HG03039 (cell line): ENCODE measurements at regions not wholly inside any gene's neighbourhood (a gene's known extent, or its start where the extent isn't known, plus 50 kb on each side); places are given as distances from the start of the nearest gene placed in this dataset.

Source experiments
- ATAC-seq: cut with Tn5 transposase; IDR thresholded peaks from one replicate; pipeline ENCODE4 v1.9.1; 2021; ENCODE audit warnings: mild to moderate bottlenecking, moderate library complexity; ENCODE audit not compliant: unreplicated experiment

DNA sequence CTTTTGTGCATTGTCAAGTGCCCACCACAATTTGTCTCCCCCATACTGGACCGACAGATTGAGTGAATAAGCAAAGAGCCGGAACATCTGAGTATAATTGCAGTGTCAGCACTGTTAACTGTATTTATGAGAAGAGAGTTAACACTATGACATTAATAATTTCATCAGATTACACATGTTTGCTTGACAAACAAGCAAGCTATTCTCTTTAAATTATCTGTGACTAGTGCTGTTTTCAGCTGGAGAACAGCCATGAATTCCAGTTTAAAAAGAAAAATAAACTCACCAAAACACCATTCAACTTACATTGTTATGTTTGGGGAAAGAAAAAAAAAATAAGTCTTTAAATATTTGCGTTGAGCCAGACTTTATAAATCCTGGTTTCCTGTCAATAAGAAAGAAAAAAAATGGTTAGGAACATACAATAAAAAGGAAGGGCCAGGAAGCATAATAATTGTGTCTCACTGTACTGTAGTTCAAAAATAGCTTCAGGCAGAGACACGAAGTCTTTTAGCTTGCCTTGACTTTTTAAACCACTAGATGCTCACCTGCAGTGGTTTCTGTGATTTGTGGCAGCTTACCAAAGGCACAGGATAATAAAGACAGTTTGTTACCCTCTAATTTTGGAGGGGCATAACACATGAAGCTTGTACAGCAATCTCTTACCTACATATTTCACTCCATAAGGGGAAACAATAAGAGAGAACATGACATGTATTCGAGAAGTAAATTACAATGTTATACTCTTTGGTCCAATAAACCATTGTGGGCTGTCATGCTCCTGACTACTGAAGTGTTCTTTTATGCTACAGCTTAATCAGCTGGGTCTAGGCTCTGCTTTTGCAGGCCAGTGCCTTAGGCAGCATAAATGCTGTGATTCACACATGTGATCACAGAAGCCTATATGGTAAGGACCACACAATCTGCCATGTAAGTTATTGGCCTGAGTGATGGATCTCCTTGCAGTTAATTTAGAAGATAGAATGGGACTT, 302.0 kb upstream of the ADGRL2 start:
- no peak for ATAC-seq

DNA sequence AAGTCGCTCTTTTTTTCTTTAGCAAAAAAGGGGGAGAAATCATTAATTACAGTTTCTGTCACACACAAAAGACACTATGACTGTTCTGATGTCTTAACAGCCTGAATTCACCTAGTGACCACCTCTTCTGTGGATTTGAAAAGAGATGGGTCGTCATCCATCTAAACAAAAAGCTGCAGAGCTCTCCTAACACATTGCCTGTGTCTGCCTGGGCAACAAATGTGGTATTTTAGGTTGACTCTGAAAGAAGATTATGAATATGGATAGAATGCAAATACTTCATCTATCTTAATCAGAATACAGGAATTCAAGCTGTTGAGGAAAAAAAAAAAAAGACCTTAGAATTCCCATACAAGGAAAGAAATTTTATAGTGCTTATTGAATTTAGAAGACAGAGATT, 304.4 kb upstream of the ADGRL2 start:
- ATAC-seq, result no peak

GRCh38 chr1:81493102-81493869, 307.4 kb upstream of the ADGRL2 start:
- no peak for ATAC-seq

GRCh38 chr1:81492628-81493027, 308.1 kb upstream of the ADGRL2 start:
- no peak for ATAC-seq

- ATAC-seq, result no peak
Observed at GRCh38 chr1:81490614-81491013, 310.1 kb upstream of the ADGRL2 start.

DNA sequence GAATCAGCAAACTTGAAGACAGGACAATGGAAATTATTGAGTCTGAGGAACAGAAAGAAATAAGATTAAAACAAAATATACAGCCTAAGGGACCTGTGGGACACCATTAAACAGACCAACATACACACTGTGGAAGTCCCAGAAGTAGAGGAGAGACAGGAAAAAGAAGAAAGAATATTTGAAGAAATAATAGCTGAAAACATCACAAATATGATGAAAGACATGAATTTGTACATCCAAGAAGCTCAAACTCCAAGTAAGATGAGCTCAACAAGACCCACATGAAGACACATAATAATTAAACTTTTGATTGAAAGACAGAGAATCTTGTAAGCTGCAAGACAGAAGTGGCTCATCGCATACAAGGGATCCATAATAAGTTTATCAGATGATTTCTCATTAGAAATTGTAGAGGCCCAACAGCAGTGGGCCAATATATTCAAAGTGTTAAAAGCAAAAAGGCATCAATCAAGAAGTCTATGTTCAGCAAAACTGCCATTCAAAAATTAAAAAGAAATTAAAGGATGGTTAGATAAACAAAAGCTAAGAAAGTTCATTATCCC, 311.3 kb upstream of the ADGRL2 start:
- ATAC-seq, result no peak

DNA sequence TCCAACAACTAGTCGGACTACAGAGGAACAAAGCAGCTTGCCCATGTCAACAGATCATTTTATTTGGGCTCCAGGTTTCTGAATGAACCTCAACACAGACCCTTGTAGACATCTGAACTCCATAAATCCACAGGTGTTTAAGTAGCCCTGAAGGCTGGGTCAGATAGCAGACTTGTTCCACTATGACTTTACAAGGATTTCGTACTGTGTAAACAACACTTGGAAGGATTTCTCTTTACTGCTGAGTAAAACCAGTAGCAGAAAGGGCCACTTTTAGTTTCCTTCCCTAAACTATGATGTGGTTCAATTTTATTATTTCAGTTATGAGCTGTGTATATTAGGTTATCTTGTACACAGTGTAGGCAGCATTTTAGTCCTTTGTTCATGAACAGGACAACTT, 316.4 kb upstream of the ADGRL2 start:
- ATAC-seq, result no peak

DNA sequence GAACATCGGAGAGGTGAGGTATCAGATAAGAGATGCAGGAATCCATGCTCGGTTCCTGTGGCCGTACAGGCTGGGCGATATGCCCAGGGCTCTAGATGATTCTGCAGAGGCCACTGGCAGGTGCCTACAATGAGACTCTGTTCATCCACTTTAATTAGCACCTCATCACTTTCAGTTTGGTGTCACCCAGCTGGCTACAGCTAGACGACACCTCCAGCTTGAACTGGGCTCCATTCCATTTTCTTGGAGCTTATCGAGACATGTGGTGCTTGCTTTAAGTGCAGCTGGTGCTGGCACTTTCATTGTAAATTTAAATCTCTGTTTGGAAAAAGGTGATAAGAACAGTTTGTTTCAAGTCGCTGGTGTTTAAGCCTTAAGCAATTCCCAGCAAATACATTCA, 322.5 kb upstream of the ADGRL2 start:
- no peak for ATAC-seq

DNA sequence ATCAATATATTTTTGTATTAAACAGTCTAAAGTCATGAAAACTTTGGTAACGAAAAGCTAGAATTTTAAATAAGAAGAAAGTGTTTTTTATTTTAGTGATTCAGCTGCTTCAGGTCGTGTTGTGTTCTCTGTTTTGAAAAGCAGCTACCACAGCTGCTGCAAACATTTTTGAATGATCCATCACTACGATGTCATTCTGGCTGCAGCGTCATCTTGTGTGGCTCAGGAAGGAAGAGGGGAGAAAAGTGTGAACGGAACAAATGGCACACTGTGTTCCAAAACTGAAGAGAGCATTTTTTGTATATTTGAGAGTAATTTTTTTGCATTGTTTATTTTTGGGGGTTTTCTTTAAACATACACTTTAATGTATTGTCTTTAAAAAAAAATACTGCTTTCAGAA, 323.0 kb upstream of the ADGRL2 start:
- ATAC-seq, result no peak

GRCh38 chr1:81472387-81472786, 328.3 kb upstream of the ADGRL2 start:
- ATAC-seq, result no peak

DNA sequence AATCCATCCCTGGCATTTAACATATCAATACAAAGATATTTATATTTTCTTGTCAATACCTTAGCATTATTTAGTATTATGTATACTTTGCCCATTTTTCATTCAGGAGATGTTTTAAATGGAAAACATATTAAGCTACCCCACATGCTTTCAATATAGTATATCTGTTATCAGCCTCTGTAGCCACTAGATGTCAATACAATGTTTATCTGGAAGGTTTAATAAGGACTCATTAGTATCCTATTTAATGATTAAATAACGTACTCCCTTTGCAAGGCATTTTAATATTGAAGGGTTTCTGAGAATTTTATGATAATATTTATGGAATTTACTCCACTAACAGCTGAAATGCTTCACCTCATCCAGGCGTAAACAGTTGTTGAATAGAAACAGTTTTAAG, 329.5 kb upstream of the ADGRL2 start:
- ATAC-seq, result no peak

DNA sequence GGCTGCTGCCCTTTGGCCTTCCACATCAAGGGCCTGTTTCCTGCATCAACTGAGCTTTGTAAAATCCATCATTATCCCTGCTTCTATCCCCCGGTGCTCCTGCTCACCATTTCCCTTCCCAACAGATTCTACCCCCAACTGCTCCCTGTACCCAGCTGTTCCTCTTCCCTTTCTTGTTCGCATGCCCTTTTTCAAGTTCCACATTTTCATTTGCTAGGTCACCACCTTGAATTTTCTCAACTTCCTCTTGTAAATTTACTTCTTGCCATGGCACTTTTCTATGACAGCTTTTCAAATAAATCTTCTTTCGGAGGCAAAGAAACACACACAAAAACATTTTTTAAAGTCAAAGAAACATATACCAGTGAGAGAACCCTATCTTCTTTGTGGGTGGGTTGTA, 330.5 kb upstream of the ADGRL2 start:
- no peak for ATAC-seq

GRCh38 chr1:81467383-81467782, 333.4 kb upstream of the ADGRL2 start:
- ATAC-seq, result no peak

- ATAC-seq, result no peak
Observed at GRCh38 chr1:81466961-81467360, 333.8 kb upstream of the ADGRL2 start.

- no peak for ATAC-seq
Observed at GRCh38 chr1:81463936-81464837, 336.5 kb upstream of the ADGRL2 start.

- ATAC-seq, result no peak
Observed at GRCh38 chr1:81459043-81459442, 341.7 kb upstream of the ADGRL2 start.

- no peak for ATAC-seq
Observed at GRCh38 chr1:81458186-81458585, 342.5 kb upstream of the ADGRL2 start.

DNA sequence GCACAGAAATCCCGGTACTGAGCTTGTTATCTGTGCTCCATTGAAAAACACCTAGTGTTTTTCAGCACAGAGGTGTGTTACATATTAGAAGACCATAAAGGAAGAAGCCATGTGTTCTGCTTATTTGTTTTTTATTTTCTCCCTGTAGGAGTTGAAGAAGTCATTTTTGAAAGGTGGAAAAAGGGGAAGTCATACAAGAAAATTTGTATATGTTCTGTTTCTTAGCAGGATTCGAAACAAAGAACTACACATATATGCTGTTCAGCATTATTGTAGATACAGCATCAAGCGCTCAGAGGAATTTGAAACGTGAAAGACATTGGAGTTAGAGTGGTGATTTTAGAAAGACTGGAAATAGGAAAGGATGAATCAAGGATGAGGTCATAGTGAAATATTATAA, 345.3 kb upstream of the ADGRL2 start:
- no peak for ATAC-seq

- no peak for ATAC-seq
Observed at GRCh38 chr1:81453971-81454370, 346.8 kb upstream of the ADGRL2 start.

- ATAC-seq, result no peak
Observed at GRCh38 chr1:81453367-81453703, 347.4 kb upstream of the ADGRL2 start.
